Chondrocyte (in vitro differentiated cells): ENCODE measurements at regions not wholly inside any gene's neighbourhood (a gene's known extent, or its start where the extent isn't known, plus 50 kb on each side); places are given as distances from the start of the nearest gene placed in this dataset.

ENCODE experiments used
- DNase-seq: peaks from one replicate; pipeline ENCODE4 v3.0.0; 2021; ENCODE audit warnings: mixed read lengths, low spot score
- H3K27ac Mint-ChIP-seq: one replicate; pipeline ENCODE4 v1.8.0; 2021; ENCODE audit warnings: mild to moderate bottlenecking, moderate library complexity, mixed read lengths; ENCODE audit not compliant: unreplicated experiment
- H3K27me3 Mint-ChIP-seq: 2 replicates; pipeline ENCODE4 v1.8.0; 2021; ENCODE audit warnings: low read depth, mixed read lengths
- H3K36me3 Mint-ChIP-seq: 2 replicates; pipeline ENCODE4 v1.8.0; 2021; ENCODE audit warnings: low read depth, mixed read lengths
- H3K4me1 Mint-ChIP-seq: 2 replicates; pipeline ENCODE4 v1.8.0; 2021; ENCODE audit warnings: low read depth, mild to moderate bottlenecking, mixed read lengths
- H3K4me3 Mint-ChIP-seq: one replicate; pipeline ENCODE4 v1.8.0; 2021; ENCODE audit warnings: mild to moderate bottlenecking, moderate library complexity, mixed read lengths; ENCODE audit not compliant: unreplicated experiment
- H3K9me3 Mint-ChIP-seq: 2 replicates; pipeline ENCODE4 v1.8.0; 2021; ENCODE audit warnings: low read depth, mixed read lengths
- CTCF ChIP-seq: fragments of 200-600 bp; sonication (generic); IDR thresholded peaks from 2 replicates; pipeline ENCODE4 v1.5.0; 2021; ENCODE audit warnings: antibody characterized with exemption, mild to moderate bottlenecking, moderate library complexity

GRCh38 chr10:55062349-55062748 lies 261.3 kb upstream of the PCDH15 start:
- peaks cover 14% of the 10 kb centered on the region for H3K4me1 Mint-ChIP-seq
- H3K4me3 Mint-ChIP-seq: no peak overlapping the region
- H3K36me3 Mint-ChIP-seq: no peaks in the 10 kb centered on the region

GRCh38 chr10:55058800-55059199 lies 257.8 kb upstream of the PCDH15 start:
- Mint-ChIP-seq H3K36me3 (no peaks in the 10 kb centered on the region), H3K4me3 (no peak overlapping the region), H3K27me3 (no peaks in the 10 kb centered on the region), H3K4me1 (peaks cover 8% of the 10 kb centered on the region), H3K9me3 (peaks cover 4% of the 10 kb centered on the region), H3K27ac (no peak overlapping the region)
- no peak for DNase-seq
- TF ChIP-seq CTCF: no peak

More at GRCh38 chr10:55062349-55062748, 261.3 kb upstream of the PCDH15 start:
- Mint-ChIP-seq H3K27me3 (no peaks in the 10 kb centered on the region), H3K27ac (no peak overlapping the region), H3K9me3 (no peaks in the 10 kb centered on the region)
- no peak for DNase-seq
- no peak for TF ChIP-seq CTCF

- H3K27ac Mint-ChIP-seq: no peak overlapping the region
- H3K4me1 Mint-ChIP-seq: no peaks in the 10 kb centered on the region
- no peak overlapping the region for H3K4me3 Mint-ChIP-seq
- peaks cover 4% of the 10 kb centered on the region for H3K9me3 Mint-ChIP-seq
- no peaks in the 10 kb centered on the region for H3K36me3 Mint-ChIP-seq
- no peak for TF ChIP-seq CTCF
- DNase-seq: no peak
- peaks cover 3% of the 10 kb centered on the region for H3K27me3 Mint-ChIP-seq
Measured at GRCh38 chr10:55051515-55051914, 250.5 kb upstream of the PCDH15 start.

GRCh38 chr10:55048830-55049498 lies 247.9 kb upstream of the PCDH15 start:
- H3K36me3 Mint-ChIP-seq: no peaks in the 10 kb centered on the region
- no peak overlapping the region for H3K27ac Mint-ChIP-seq
- no peaks in the 10 kb centered on the region for H3K9me3 Mint-ChIP-seq
- no peak for TF ChIP-seq CTCF
- no peak for DNase-seq
- H3K4me1 Mint-ChIP-seq: no peaks in the 10 kb centered on the region
- H3K4me3 Mint-ChIP-seq: no peak overlapping the region
- peaks cover 3% of the 10 kb centered on the region for H3K27me3 Mint-ChIP-seq

- no peak overlapping the region for H3K4me3 Mint-ChIP-seq
- no peaks in the 10 kb centered on the region for H3K4me1 Mint-ChIP-seq
- H3K27me3 Mint-ChIP-seq: no peaks in the 10 kb centered on the region
- no peak for DNase-seq
- H3K27ac Mint-ChIP-seq: no peak overlapping the region
- no peak for TF ChIP-seq CTCF
- H3K9me3 Mint-ChIP-seq: no peaks in the 10 kb centered on the region
- H3K36me3 Mint-ChIP-seq: no peaks in the 10 kb centered on the region
Measured at GRCh38 chr10:55043540-55043939, 242.5 kb upstream of the PCDH15 start.
